Adrenal gland (tissue), 9 donors: ENCODE measurements at regions not wholly inside any gene's neighbourhood (a gene's known extent, or its start where the extent isn't known, plus 50 kb on each side); places are given as distances from the start of the nearest gene placed in this dataset.

Experiments
- DNase-seq, 7 donors: peaks; one replicate each; pipeline ENCODE4 v3.0.0-alpha.2; 2019 to 2020
- H3K27ac ChIP-seq, 5 donors: fragments of 200-600 bp; sonication (generic) in 4 of 5; 1 replicate in 3 of 5; 2 replicates in 2 of 5; pipeline versions ENCODE4 v1.5.1 to v1.8.0; 2016 to 2020; ENCODE audit warnings: mild to moderate bottlenecking in 1 of 5
- H3K27me3 ChIP-seq: fragments of 200-600 bp; 2 replicates; pipeline ENCODE4 v1.8.0; 2021
- H3K36me3 ChIP-seq, 2 donors: fragments of 200-600 bp; replicated peaks in 1 of 2; 1 replicate in 1 of 2; 2 replicates in 1 of 2; pipeline versions ENCODE4 v1.5.1 to v1.8.0; 2018 to 2022
- H3K4me1 ChIP-seq, 2 donors: fragments of 200-600 bp; replicated peaks in 1 of 2; 1 replicate in 1 of 2; 2 replicates in 1 of 2; pipeline versions ENCODE4 v1.5.1 to v1.8.0; 2018 to 2021
- H3K4me3 ChIP-seq, 4 donors: fragments of 200-600 bp; sonication (generic) in 3 of 4; one replicate each; pipeline ENCODE4 v1.5.1; 2016 to 2018
- H3K9me3 ChIP-seq, 3 donors: fragments of 200-600 bp; sonication (generic) in 1 of 3; replicated peaks in 1 of 3; 1 replicate in 2 of 3; 2 replicates in 1 of 3; pipeline versions ENCODE4 v1.5.1 to v1.8.0; 2016 to 2021
- POLR2A ChIP-seq, 2 donors: fragments of 450-650 bp; IDR thresholded peaks; one replicate each; pipeline ENCODE4 v1.6.1; 2017; ENCODE audit warnings: antibody characterized with exemption in 2 of 2, mild to moderate bottlenecking in 2 of 2, moderate library complexity in 1 of 2
- WGBS, 4 donors: extraction: QIAGEN DNeasy Blood & Tissue Kit in 2 of 4; methylation state at CpG; one replicate each; pipeline versions ENCODE4 v1.1.5 to v1.1.7; 2013 to 2017; 5-methylcytosine and 5-hydroxymethylcytosine counted together
- intact Hi-C, 2 donors: fragments of 100-400 bp; cut with DNase I; formaldehyde crosslinking; loops; one replicate each; pipeline versions ENCODE4 v1.14.1 to v1.15.0; 2022 to 2023
- TF ChIP-seq, protein P1 (sequence below), 6 experiments: fragments of 450-650 bp in 4 of 6; fragments of 200-600 bp in 2 of 6; sonication (generic) in 1 of 6; IDR thresholded peaks; 1 replicate in 5 of 6; 2 replicates in 1 of 6; pipeline versions ENCODE4 v1.5.1 to v1.8.0; 2016 to 2021; ENCODE audit warnings: antibody characterized with exemption in 6 of 6, mild to moderate bottlenecking in 2 of 6, moderate library complexity in 1 of 6
- donor health status: healthy with polysubstance abuse.
- donor health status: Bipolar disorder and iron deficiency.
- donor health status: DM: yes; HTN: yes; CAD: no.
- donor health status: DM: no; HTN: no; CAD: no.
- donor health status: DM: no; HTN: no; CAD: no.

DNA sequence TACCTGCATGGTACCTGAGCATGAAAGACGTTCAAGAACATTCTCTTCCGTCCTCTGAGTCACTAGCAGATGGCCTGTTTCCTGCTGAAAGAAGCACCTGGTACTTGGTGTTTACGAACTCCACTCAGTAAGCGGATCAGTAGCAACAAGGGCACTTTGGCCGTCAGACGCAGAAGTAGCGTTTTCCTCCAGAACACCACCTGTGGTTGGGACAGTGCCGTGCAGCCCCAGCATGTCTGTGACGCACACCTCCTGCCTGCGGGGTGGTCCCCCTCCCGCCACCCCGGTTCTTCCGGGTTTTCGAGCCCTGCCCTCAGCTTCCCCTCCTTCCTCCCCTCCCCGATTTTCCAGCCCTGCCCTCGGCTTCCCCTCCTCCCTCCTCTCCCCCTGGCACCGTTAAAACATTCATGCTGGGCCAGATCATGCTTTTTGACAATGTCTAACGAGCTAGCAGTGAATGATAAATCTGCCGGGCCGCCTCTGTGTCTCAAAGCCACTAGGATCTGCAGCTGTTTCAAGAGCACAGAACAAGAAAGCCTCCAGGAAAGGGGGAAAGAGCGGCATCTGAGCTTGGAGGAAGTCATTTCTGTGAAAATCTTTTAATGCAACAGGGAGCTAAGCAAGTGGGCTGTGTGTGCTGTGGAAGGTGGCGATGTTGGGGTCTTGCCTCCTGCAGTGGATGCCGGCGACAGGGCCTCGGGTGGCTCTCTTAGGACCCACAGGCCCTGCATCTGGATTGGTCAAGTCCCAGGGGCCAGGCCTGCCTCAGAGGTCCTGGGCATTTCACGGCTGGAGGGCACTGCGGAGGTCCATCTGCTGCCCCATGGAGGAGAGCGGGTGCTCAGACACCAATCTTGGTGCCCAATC lies 207.9 kb downstream of the ERMARD start:
- 66 to 71% (median 70%) methylated on average over 22 to 28 of the region's 28 CpGs for WGBS, 4 donors
- H3K4me3 ChIP-seq = no peak overlapping the region
- peaks cover 17% of the 10 kb centered on the region for H3K27me3 ChIP-seq
- peak in 2 of 7 donors; percentile 23 to 52 for DNase-seq
- no peaks in the 10 kb centered on the region for H3K36me3 ChIP-seq
- no peaks in the 10 kb centered on the region for H3K4me1 ChIP-seq
- no peaks in the 10 kb centered on the region for H3K9me3 ChIP-seq
- no peak for TF ChIP-seq POLR2A (IDR thresholded peaks at IDR 0.05)
- TF ChIP-seq, protein P1, sequence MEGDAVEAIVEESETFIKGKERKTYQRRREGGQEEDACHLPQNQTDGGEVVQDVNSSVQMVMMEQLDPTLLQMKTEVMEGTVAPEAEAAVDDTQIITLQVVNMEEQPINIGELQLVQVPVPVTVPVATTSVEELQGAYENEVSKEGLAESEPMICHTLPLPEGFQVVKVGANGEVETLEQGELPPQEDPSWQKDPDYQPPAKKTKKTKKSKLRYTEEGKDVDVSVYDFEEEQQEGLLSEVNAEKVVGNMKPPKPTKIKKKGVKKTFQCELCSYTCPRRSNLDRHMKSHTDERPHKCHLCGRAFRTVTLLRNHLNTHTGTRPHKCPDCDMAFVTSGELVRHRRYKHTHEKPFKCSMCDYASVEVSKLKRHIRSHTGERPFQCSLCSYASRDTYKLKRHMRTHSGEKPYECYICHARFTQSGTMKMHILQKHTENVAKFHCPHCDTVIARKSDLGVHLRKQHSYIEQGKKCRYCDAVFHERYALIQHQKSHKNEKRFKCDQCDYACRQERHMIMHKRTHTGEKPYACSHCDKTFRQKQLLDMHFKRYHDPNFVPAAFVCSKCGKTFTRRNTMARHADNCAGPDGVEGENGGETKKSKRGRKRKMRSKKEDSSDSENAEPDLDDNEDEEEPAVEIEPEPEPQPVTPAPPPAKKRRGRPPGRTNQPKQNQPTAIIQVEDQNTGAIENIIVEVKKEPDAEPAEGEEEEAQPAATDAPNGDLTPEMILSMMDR (IDR thresholded peaks at IDR 0.05) = no peak
- intact Hi-C loops = no loop called here
- no peak overlapping the region for H3K27ac ChIP-seq

- intact Hi-C loops = no loop called here
- 86 to 92% (median 90%) methylated on average over 10 of the region's 10 CpGs for WGBS, 4 donors
- no peaks in the 10 kb centered on the region for H3K9me3 ChIP-seq
- peaks cover 17% of the 10 kb centered on the region for H3K27me3 ChIP-seq
- no peak overlapping the region for H3K27ac ChIP-seq
- no peaks in the 10 kb centered on the region for H3K36me3 ChIP-seq
- no peak overlapping the region for H3K4me3 ChIP-seq
- DNase-seq = peak in 1 of 7 donors; percentile 18
- TF ChIP-seq, protein P1 (IDR thresholded peaks at IDR 0.05) = no peak
- TF ChIP-seq POLR2A (IDR thresholded peaks at IDR 0.05) = no peak
- no peaks in the 10 kb centered on the region for H3K4me1 ChIP-seq
Measured at GRCh38 chr6:169958510-169958909, 207.1 kb downstream of the ERMARD start.

DNA sequence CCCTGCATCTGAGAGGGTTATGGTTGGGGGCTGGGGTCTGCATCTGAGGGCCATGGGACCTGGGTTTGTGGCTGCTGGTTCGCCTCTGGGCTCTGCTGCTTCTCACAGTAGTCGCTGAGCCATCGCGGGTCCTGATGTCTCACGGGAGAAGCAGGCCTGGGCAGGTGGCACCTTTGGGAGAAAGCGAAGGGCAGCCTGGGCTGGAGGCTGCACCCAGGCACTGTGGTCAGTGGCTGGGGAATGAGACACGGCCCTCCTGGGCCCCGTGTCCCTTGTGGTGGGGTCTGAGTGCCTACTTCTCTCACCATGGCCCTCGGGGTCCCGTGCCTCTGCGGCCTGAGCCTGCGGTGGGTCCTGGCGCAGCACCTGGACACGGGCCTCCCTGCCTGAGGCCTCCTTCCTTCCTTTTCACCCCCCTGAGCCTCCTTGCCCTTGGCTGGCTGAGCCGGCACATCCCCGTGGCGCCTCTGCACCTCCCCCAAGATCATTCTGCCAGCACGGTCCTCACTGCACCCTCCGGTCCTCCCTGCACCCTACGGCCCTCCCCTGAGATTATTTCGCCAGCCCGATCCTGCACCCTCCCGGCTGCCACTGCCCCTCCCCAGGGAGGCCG lies 206.0 kb downstream of the ERMARD start:
- intact Hi-C loops = no loop called here
- H3K9me3 ChIP-seq = no peaks in the 10 kb centered on the region
- H3K27ac ChIP-seq = no peak overlapping the region
- WGBS, 4 donors = 85 to 96% (median 87%) methylated on average over 16 to 24 of the region's 24 CpGs
- peak in 2 of 7 donors; percentile 11 to 36 for DNase-seq
- no peaks in the 10 kb centered on the region for H3K36me3 ChIP-seq
- TF ChIP-seq, protein P1 (IDR thresholded peaks at IDR 0.05) = no peak
- TF ChIP-seq POLR2A (IDR thresholded peaks at IDR 0.05) = no peak
- peaks cover 11% of the 10 kb centered on the region for H3K27me3 ChIP-seq
- H3K4me3 ChIP-seq = no peak overlapping the region
- H3K4me1 ChIP-seq = no peaks in the 10 kb centered on the region

- Histone ChIP-seq H3K9me3 (no peaks in the 10 kb centered on the region), H3K27me3 (peaks cover 2% of the 10 kb centered on the region), H3K4me1 (no peaks in the 10 kb centered on the region), H3K27ac (no peak overlapping the region), H3K4me3 (no peak overlapping the region), H3K36me3 (no peaks in the 10 kb centered on the region)
- TF ChIP-seq, protein P1 (IDR thresholded peaks at IDR 0.05) = no peak
- no peak for TF ChIP-seq POLR2A (IDR thresholded peaks at IDR 0.05)
- 92 to 100% (median 96%) methylated on average over 4 to 9 of the region's 9 CpGs for WGBS, 4 donors
- intact Hi-C loops = no loop called here
- no peak for DNase-seq
Measured at GRCh38 chr6:169956580-169956979, 205.2 kb downstream of the ERMARD start.
